Vagina (tissue), 2 donors: ENCODE measurements at regions not wholly inside any gene's neighbourhood (a gene's known extent, or its start where the extent isn't known, plus 50 kb on each side); places are given as distances from the start of the nearest gene placed in this dataset.

ENCODE experiments used
- DNase-seq, 2 donors: peaks; one replicate each; pipeline ENCODE4 v3.0.0-alpha.2; 2017; ENCODE audit errors: extremely low spot score in 2 of 2
- H3K27ac ChIP-seq: fragments of 200-600 bp; sonication (generic); one replicate; pipeline ENCODE4 v1.5.1; 2019
- H3K27me3 ChIP-seq: fragments of 200-600 bp; sonication (generic); one replicate; pipeline ENCODE4 v1.5.1; 2019
- H3K36me3 ChIP-seq, 2 donors: fragments of 200-600 bp; sonication (generic); one replicate each; pipeline ENCODE4 v1.5.1; 2017 to 2019
- H3K4me1 ChIP-seq: fragments of 200-600 bp; sonication (generic); one replicate; pipeline ENCODE4 v1.5.1; 2019
- H3K4me3 ChIP-seq, 2 donors: fragments of 200-600 bp; sonication (generic); 1 replicate in 1 of 2; 2 replicates in 1 of 2; pipeline ENCODE4 v1.5.1; 2016 to 2019
- H3K9me3 ChIP-seq: fragments of 200-600 bp; sonication (generic); one replicate; pipeline ENCODE4 v1.5.1; 2019
- CTCF ChIP-seq, 3 experiments: fragments of 450-650 bp in 2 of 3; fragments of 200-600 bp in 1 of 3; sonication (generic) in 1 of 3; IDR thresholded peaks; one replicate each; pipeline ENCODE4 v1.5.1; 2017 to 2019; ENCODE audit warnings: antibody characterized with exemption in 3 of 3, mild to moderate bottlenecking in 2 of 3, moderate library complexity in 2 of 3
- POLR2A ChIP-seq, 2 donors: fragments of 450-650 bp; IDR thresholded peaks; one replicate each; pipeline ENCODE4 v1.6.1; 2017; ENCODE audit warnings: antibody characterized with exemption in 2 of 2, mild to moderate bottlenecking in 2 of 2, moderate library complexity in 2 of 2
- POLR2AphosphoS5 ChIP-seq, 2 donors: sonication (generic); formaldehyde crosslinking; IDR thresholded peaks; one replicate each; pipeline ENCODE4 v1.9.0; 2017; ENCODE audit warnings: antibody characterized with exemption in 2 of 2, mild to moderate bottlenecking in 2 of 2, low read depth in 1 of 2; ENCODE audit not compliant: insufficient read depth in 1 of 2
- intact Hi-C: fragments of 100-400 bp; cut with DNase I; formaldehyde crosslinking; loops from one replicate; pipeline ENCODE4 v1.15.1; 2023

- intact Hi-C loops = no loop called here
- TF ChIP-seq POLR2AphosphoS5 (IDR thresholded peaks at IDR 0.05; ENCODE audit: insufficient read depth in 1 of 2, low read depth in 1 of 2) (no peak), POLR2A (IDR thresholded peaks at IDR 0.05) (no peak), CTCF (IDR thresholded peaks at IDR 0.05) (no peak)
- Histone ChIP-seq H3K27me3 (no peaks in the 10 kb centered on the region), H3K4me1 (no peaks in the 10 kb centered on the region), H3K36me3 (no peaks in the 10 kb centered on the region), H3K9me3 (no peaks in the 10 kb centered on the region), H3K4me3 (no peak overlapping the region), H3K27ac (no peak overlapping the region)
- DNase-seq = no peak
Observed at GRCh38 chr10:109173121-109173520, 750.2 kb downstream of the XPNPEP1 start.

GRCh38 chr10:109166935-109167334, 756.4 kb downstream of the XPNPEP1 start:
- H3K9me3 ChIP-seq = no peaks in the 10 kb centered on the region
- H3K4me1 ChIP-seq = no peaks in the 10 kb centered on the region
- intact Hi-C loops = no loop called here
- DNase-seq = no peak
- no peaks in the 10 kb centered on the region for H3K27me3 ChIP-seq
- H3K4me3 ChIP-seq = no peak overlapping the region
- H3K36me3 ChIP-seq = no peaks in the 10 kb centered on the region
- TF ChIP-seq POLR2AphosphoS5 (IDR thresholded peaks at IDR 0.05; ENCODE audit: insufficient read depth in 1 of 2, low read depth in 1 of 2) (no peak), POLR2A (IDR thresholded peaks at IDR 0.05) (no peak), CTCF (IDR thresholded peaks at IDR 0.05) (no peak)
- no peak overlapping the region for H3K27ac ChIP-seq

- Histone ChIP-seq H3K27me3 (no peaks in the 10 kb centered on the region), H3K9me3 (no peaks in the 10 kb centered on the region), H3K27ac (no peak overlapping the region), H3K4me3 (no peak overlapping the region), H3K4me1 (no peaks in the 10 kb centered on the region), H3K36me3 (no peaks in the 10 kb centered on the region)
- TF ChIP-seq CTCF (IDR thresholded peaks at IDR 0.05) (no peak), POLR2A (IDR thresholded peaks at IDR 0.05) (no peak), POLR2AphosphoS5 (IDR thresholded peaks at IDR 0.05; ENCODE audit: insufficient read depth in 1 of 2, low read depth in 1 of 2) (no peak)
- DNase-seq = no peak
- intact Hi-C loops = no loop called here
Observed at GRCh38 chr10:109159351-109159750, 764.0 kb downstream of the XPNPEP1 start.

- Histone ChIP-seq H3K4me1 (no peaks in the 10 kb centered on the region), H3K27ac (no peak overlapping the region), H3K4me3 (no peak overlapping the region), H3K27me3 (no peaks in the 10 kb centered on the region), H3K36me3 (no peaks in the 10 kb centered on the region), H3K9me3 (no peaks in the 10 kb centered on the region)
- intact Hi-C loops = no loop called here
- no peak for TF ChIP-seq POLR2AphosphoS5 (IDR thresholded peaks at IDR 0.05; ENCODE audit: insufficient read depth in 1 of 2, low read depth in 1 of 2)
- TF ChIP-seq CTCF (IDR thresholded peaks at IDR 0.05) = no peak
- TF ChIP-seq POLR2A (IDR thresholded peaks at IDR 0.05) = no peak
- no peak for DNase-seq
Observed at GRCh38 chr10:109156396-109156795, 766.9 kb downstream of the XPNPEP1 start.

GRCh38 chr10:109149666-109150350, 773.5 kb downstream of the XPNPEP1 start:
- TF ChIP-seq POLR2AphosphoS5 (IDR thresholded peaks at IDR 0.05; ENCODE audit: insufficient read depth in 1 of 2, low read depth in 1 of 2) (no peak), CTCF (IDR thresholded peaks at IDR 0.05) (no peak), POLR2A (IDR thresholded peaks at IDR 0.05) (no peak)
- no peak overlapping the region for H3K27ac ChIP-seq
- no peak overlapping the region for H3K4me3 ChIP-seq
- no peaks in the 10 kb centered on the region for H3K9me3 ChIP-seq
- no peaks in the 10 kb centered on the region for H3K4me1 ChIP-seq
- H3K36me3 ChIP-seq = no peaks in the 10 kb centered on the region
- intact Hi-C loops = no loop called here
- no peak for DNase-seq
- H3K27me3 ChIP-seq = no peaks in the 10 kb centered on the region
